OCI-LY7 (cell line): ENCODE measurements at regions not wholly inside any gene's neighbourhood (a gene's known extent, or its start where the extent isn't known, plus 50 kb on each side); places are given as distances from the start of the nearest gene placed in this dataset.

Experiments
- BruUV-seq: library from RNA; stranded (reverse); fragments of 400-500 nt; replicated peaks from 2 replicates; lab custom pipeline; 2021; lab: Mats Ljungman, UMichigan
- CTCF ChIA-PET: fragments of 300-600 bp; sonication (Branson Sonifier 250); formaldehyde crosslinking; loops from one replicate; lab custom pipeline; 2022; ENCODE audit warnings: antibody characterized with exemption; ENCODE audit not compliant: unreplicated experiment; lab: Charles Lee
- POLR2A ChIA-PET: fragments of 300-600 bp; sonication (Branson Sonifier 250); formaldehyde crosslinking; loops from one replicate; lab custom pipeline; 2022; ENCODE audit warnings: antibody characterized with exemption; lab: Charles Lee
- DNase-seq: peaks from one replicate; pipeline ENCODE4 v3.0.0-alpha.2; 2015; ENCODE audit warnings: low spot score
- H2AFZ ChIP-seq: fragments of 200-600 bp; sonication (generic), shearing (Covaris generic); 2 replicates; pipeline ENCODE4 v1.6.1; 2014; ENCODE audit warnings: mild to moderate bottlenecking, antibody characterized with exemption, low read length, moderate library complexity
- H3K27ac ChIP-seq: fragments of 200-600 bp; sonication (generic); 2 replicates; pipeline ENCODE4 v1.5.1; 2014; ENCODE audit warnings: mixed run types, low read depth, mild to moderate bottlenecking, moderate library complexity, low read length, inconsistent platforms; ENCODE audit not compliant: poor library complexity, severe bottlenecking
- H3K36me3 ChIP-seq: fragments of 200-600 bp; sonication (generic); 2 replicates; pipeline ENCODE4 v1.6.1; 2014; ENCODE audit warnings: mild to moderate bottlenecking, antibody characterized with exemption, low read length, moderate library complexity, mixed read lengths; ENCODE audit not compliant: insufficient read depth
- H3K4me1 ChIP-seq: fragments of 200-600 bp; sonication (generic); 2 replicates; pipeline ENCODE4 v1.5.1; 2014; ENCODE audit warnings: mild to moderate bottlenecking, low read length; ENCODE audit not compliant: insufficient read depth, poor library complexity, severe bottlenecking
- H3K4me2 ChIP-seq: fragments of 200-600 bp; sonication (generic); 2 replicates; pipeline ENCODE4 v1.6.1; 2014; ENCODE audit warnings: mild to moderate bottlenecking, low read length
- H3K4me3 ChIP-seq: fragments of 200-600 bp; sonication (generic); 2 replicates; pipeline ENCODE4 v1.5.1; 2014; ENCODE audit warnings: mild to moderate bottlenecking, low read depth, low read length; ENCODE audit not compliant: poor library complexity, severe bottlenecking
- H3K79me2 ChIP-seq: fragments of 200-600 bp; sonication (generic); 2 replicates; pipeline ENCODE4 v1.6.1; 2016; ENCODE audit warnings: low read depth, mild to moderate bottlenecking, low read length, moderate library complexity, mixed read lengths; ENCODE audit not compliant: insufficient read depth
- H3K9me2 ChIP-seq: fragments of 200-600 bp; sonication (generic); 2 replicates; pipeline ENCODE4 v1.6.1; 2016; ENCODE audit warnings: mild to moderate bottlenecking, low read length, mixed read lengths; ENCODE audit not compliant: insufficient read depth
- H3K9me3 ChIP-seq: fragments of 200-600 bp; sonication (generic); 2 replicates; pipeline ENCODE4 v1.6.1; 2014; ENCODE audit warnings: mild to moderate bottlenecking, mixed run types, low read length, mixed read lengths
- H4K20me1 ChIP-seq: fragments of 200-600 bp; sonication (generic); 2 replicates; pipeline ENCODE4 v1.6.1; 2014; ENCODE audit warnings: mild to moderate bottlenecking, antibody characterized with exemption, low read length, moderate library complexity, mixed read lengths; ENCODE audit not compliant: insufficient read depth
- EZH2phosphoT487 ChIP-seq: fragments of 200-600 bp; sonication (generic); IDR thresholded peaks from 2 replicates; pipeline ENCODE4 v1.6.1; 2018; ENCODE audit warnings: low read depth, borderline replicate concordance, mild to moderate bottlenecking, mixed run types, antibody characterized with exemption, low read length, moderate library complexity, mixed read lengths
- intact Hi-C: fragments of 100-400 bp; cut with micrococcal nuclease; formaldehyde crosslinking; loops from one replicate; pipeline ENCODE4 v1.10.0; 2022; ENCODE audit not compliant: unreplicated experiment
- TF ChIP-seq, protein P1 (sequence below): fragments of 200-600 bp; sonication (generic); conservative IDR thresholded peaks from 2 replicates; pipeline ENCODE4 v1.5.1; 2014; ENCODE audit warnings: mild to moderate bottlenecking, antibody characterized with exemption, low read length, moderate library complexity, mixed read lengths

DNA sequence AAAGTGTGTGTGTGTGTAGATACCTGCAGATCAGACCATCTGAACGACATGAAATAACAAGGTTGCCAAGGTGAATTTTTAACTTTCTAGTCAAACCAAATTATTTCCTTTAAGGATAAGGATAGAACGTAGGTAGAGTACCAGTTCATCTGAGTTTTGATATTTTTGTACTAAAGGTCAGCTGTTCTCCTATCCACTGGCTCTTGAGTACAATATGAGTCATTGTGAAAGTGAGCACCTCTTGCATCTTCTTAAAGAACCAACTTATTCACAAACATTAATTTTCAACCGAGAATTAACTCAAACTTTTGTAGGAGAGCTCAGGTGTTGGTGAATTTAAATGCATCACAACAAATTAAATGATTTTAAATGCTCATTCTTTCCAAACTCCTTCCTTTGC, 71.5 kb downstream of the IFI44 start:
- intact Hi-C loops: no loop called here
- BruUV-seq: no TSS peak

DNA sequence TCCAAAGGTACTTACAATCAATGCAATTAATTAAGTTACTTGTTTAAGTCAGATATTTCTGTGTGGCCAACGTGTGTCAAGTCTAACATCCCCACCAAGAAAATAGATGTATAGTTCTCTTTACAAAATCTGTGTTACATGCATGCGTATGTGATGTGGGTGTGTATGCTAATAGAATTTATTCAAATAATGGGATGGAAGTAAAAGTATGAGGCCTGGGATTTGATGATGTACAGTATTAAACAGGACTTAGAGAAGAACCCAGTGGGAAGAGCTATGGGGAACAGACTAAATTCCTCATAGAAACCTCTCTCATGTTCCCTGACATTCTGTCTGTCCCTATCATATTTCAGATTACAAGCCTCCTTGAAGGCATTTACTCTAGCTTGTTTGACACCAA, 72.5 kb downstream of the IFI44 start:
- CTCF ChIA-PET: no interaction called here
- no peak overlapping the region for H3K27ac ChIP-seq

More for the DNA sequence above, 71.5 kb downstream of the IFI44 start:
- Histone ChIP-seq H3K9me3 (no peaks in the 10 kb centered on the region), H4K20me1 (no peaks in the 10 kb centered on the region), H3K4me2 (no peak overlapping the region), H3K4me1 (no peaks in the 10 kb centered on the region), H3K27ac (no peak overlapping the region), H2AFZ (no peak overlapping the region), H3K9me2 (no peaks in the 10 kb centered on the region), H3K4me3 (no peak overlapping the region), H3K79me2 (no peaks in the 10 kb centered on the region), H3K36me3 (no peaks in the 10 kb centered on the region)
- DNase-seq: no peak
- TF ChIP-seq EZH2phosphoT487: no peak
- TF ChIP-seq, protein P1, sequence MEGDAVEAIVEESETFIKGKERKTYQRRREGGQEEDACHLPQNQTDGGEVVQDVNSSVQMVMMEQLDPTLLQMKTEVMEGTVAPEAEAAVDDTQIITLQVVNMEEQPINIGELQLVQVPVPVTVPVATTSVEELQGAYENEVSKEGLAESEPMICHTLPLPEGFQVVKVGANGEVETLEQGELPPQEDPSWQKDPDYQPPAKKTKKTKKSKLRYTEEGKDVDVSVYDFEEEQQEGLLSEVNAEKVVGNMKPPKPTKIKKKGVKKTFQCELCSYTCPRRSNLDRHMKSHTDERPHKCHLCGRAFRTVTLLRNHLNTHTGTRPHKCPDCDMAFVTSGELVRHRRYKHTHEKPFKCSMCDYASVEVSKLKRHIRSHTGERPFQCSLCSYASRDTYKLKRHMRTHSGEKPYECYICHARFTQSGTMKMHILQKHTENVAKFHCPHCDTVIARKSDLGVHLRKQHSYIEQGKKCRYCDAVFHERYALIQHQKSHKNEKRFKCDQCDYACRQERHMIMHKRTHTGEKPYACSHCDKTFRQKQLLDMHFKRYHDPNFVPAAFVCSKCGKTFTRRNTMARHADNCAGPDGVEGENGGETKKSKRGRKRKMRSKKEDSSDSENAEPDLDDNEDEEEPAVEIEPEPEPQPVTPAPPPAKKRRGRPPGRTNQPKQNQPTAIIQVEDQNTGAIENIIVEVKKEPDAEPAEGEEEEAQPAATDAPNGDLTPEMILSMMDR: no peak
- POLR2A ChIA-PET: interaction anchor here (0.7 kb wide), 1 partner anchor 1571 kb away, joined by 3 read pairs; no protein-coding TSS in a partner anchor
- CTCF ChIA-PET: no interaction called here

DNA sequence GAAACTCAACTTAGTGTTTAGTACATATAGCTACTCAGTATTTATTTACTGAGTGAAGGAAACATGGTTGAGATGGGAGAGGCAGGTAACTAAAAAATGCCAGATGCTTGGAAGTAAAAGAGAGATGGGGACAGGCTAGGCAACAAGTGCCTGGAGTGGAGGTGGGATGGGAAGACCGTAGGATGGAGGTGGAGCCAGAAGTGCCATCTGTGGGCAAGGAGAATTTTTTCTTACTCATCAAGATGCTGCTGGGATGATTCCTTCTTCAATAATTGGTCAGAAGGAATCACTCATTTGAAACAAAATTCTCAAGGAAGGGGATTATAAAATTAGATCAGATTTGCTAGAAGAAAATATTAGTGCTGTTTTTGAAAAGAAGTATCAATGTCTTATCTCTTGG, 72.9 kb downstream of the IFI44 start:
- TF ChIP-seq EZH2phosphoT487: no peak
- TF ChIP-seq, protein P1: no peak
- H3K27ac ChIP-seq: no peak overlapping the region
- H3K36me3 ChIP-seq: no peaks in the 10 kb centered on the region
- H3K79me2 ChIP-seq: no peaks in the 10 kb centered on the region
- H3K4me1 ChIP-seq: no peaks in the 10 kb centered on the region
- intact Hi-C loops: no loop called here
- no peaks in the 10 kb centered on the region for H3K9me2 ChIP-seq
- BruUV-seq: no TSS peak
- no peak for DNase-seq
- H2AFZ ChIP-seq: no peak overlapping the region
- CTCF ChIA-PET: no interaction called here
- H3K4me3 ChIP-seq: no peak overlapping the region
- H3K4me2 ChIP-seq: no peak overlapping the region
- H4K20me1 ChIP-seq: no peaks in the 10 kb centered on the region
- no peaks in the 10 kb centered on the region for H3K9me3 ChIP-seq
- POLR2A ChIA-PET: no interaction called here

More for the DNA sequence above, 72.5 kb downstream of the IFI44 start:
- H3K4me3 ChIP-seq: no peak overlapping the region
- H3K36me3 ChIP-seq: no peaks in the 10 kb centered on the region
- POLR2A ChIA-PET: no interaction called here
- H3K9me2 ChIP-seq: no peaks in the 10 kb centered on the region
- no peaks in the 10 kb centered on the region for H3K9me3 ChIP-seq
- intact Hi-C loops: no loop called here
- H4K20me1 ChIP-seq: no peaks in the 10 kb centered on the region
- no TSS peak for BruUV-seq
- TF ChIP-seq, protein P1: no peak
- no peak for TF ChIP-seq EZH2phosphoT487
- DNase-seq: no peak
- no peak overlapping the region for H3K4me2 ChIP-seq
- no peaks in the 10 kb centered on the region for H3K4me1 ChIP-seq
- H2AFZ ChIP-seq: no peak overlapping the region
- no peaks in the 10 kb centered on the region for H3K79me2 ChIP-seq
